K562 (cell line): ENCODE measurements at regions not wholly inside any gene's neighbourhood (a gene's known extent, or its start where the extent isn't known, plus 50 kb on each side); places are given as distances from the start of the nearest gene placed in this dataset.
A peak's percentile ranks its signal among the peaks of the same experiment; 100 is the strongest.

ENCODE experiments used
- ATAC-seq: fragments of 200-7000 bp; cut with Tn5 transposase; 3 replicates; pipeline ENCODE4 v1.9.1; 2020; ENCODE audit warnings: moderate library complexity
- BruUV-seq: library from RNA; stranded (reverse); fragments of 400-500 nt; replicated peaks from 2 replicates; lab custom pipeline; 2021; lab: Mats Ljungman, UMichigan
- CTCF ChIA-PET: fragments of 300-600 bp; formaldehyde crosslinking; extraction: SDS; loops from one replicate; lab custom pipeline; 2021; ENCODE audit warnings: low intra/inter-chr PET ratio; lab: Yijun Ruan, JAX
- POLR2A ChIA-PET: fragments of 300-600, 350-650 bp; sonication (Branson Sonifier 250); formaldehyde crosslinking; extraction: SDS; loops from one replicate; lab custom pipeline; 2021; ENCODE audit warnings: antibody characterized with exemption, inconsistent platforms; lab: Yijun Ruan, JAX
- DNase-seq, 4 experiments: peaks; one replicate each; pipeline versions ENCODE4 v3.0.0 to v3.0.0-alpha.2; 2011 to 2018; ENCODE audit warnings: low spot score in 3 of 4, mixed read lengths in 3 of 4; ENCODE audit errors: extremely low read depth in 1 of 4
- FAIRE-seq: peaks from 2 replicates; lab custom pipeline; 2011; peaks lifted over from hg19 to GRCh38; lab: Jason Lieb, UNC
- H2AFZ ChIP-seq: 2 replicates; pipeline ENCODE4 v1.6.0; 2011; ENCODE audit warnings: low read depth, low read length, control low read depth, inconsistent platforms
- H3K27ac ChIP-seq: fragments of 200-600 bp; 3 replicates; pipeline ENCODE4 v1.8.0; 2011; ENCODE audit warnings: low read depth, mild to moderate bottlenecking, control low read depth, inconsistent platforms, low read length, moderate library complexity, mixed read lengths; ENCODE audit errors: extremely low read depth
- H3K27me3 ChIP-seq, 2 experiments: fragments of 300-600 bp in 1 of 2; 2 replicates in 1 of 2; 3 replicates in 1 of 2; pipeline versions ENCODE4 v1.6.0 to v1.8.0; 2011; ENCODE audit warnings: inconsistent platforms in 2 of 2, low read length in 2 of 2, mild to moderate bottlenecking in 1 of 2, mixed read lengths in 1 of 2, moderate library complexity in 1 of 2; ENCODE audit not compliant: control insufficient read depth in 2 of 2, insufficient read depth in 2 of 2
- H3K36me3 ChIP-seq: fragments of 300-600 bp; 3 replicates; pipeline ENCODE4 v1.8.0; 2011; ENCODE audit warnings: mild to moderate bottlenecking, low read length, inconsistent platforms; ENCODE audit not compliant: control insufficient read depth, insufficient read depth
- H3K4me1 ChIP-seq, 2 experiments: fragments of 200-600 bp in 1 of 2; replicated peaks in 1 of 2; 2 replicates in 1 of 2; 3 replicates in 1 of 2; pipeline versions ENCODE4 v1.5.1 to v1.8.0; 2011; ENCODE audit warnings: inconsistent platforms in 2 of 2, low read length in 2 of 2, mild to moderate bottlenecking in 1 of 2, mixed read lengths in 1 of 2, moderate library complexity in 1 of 2; ENCODE audit not compliant: control insufficient read depth in 2 of 2, insufficient read depth in 2 of 2
- H3K4me2 ChIP-seq: 2 replicates; pipeline ENCODE4 v1.6.1; 2011; ENCODE audit warnings: low read length, control low read depth, inconsistent platforms, mixed read lengths; ENCODE audit not compliant: insufficient read depth
- H3K4me3 ChIP-seq: fragments of 200-600 bp; sonication (generic), shearing (Covaris generic); 2 replicates; pipeline ENCODE4 v1.5.1; 2016; ENCODE audit warnings: control low read depth, inconsistent platforms
- H3K79me2 ChIP-seq: fragments of 200-600 bp; 3 replicates; pipeline ENCODE4 v1.8.0; 2011; ENCODE audit warnings: low read length, inconsistent platforms; ENCODE audit not compliant: control insufficient read depth, insufficient read depth
- H3K9ac ChIP-seq, 2 experiments: 2 replicates each; pipeline versions ENCODE4 v1.6.0 to v1.6.1; 2011; ENCODE audit warnings: low read depth in 2 of 2, low read length in 2 of 2, control low read depth in 1 of 2, inconsistent platforms in 1 of 2, mild to moderate bottlenecking in 1 of 2, mixed read lengths in 1 of 2; ENCODE audit not compliant: insufficient read depth in 1 of 2
- H3K9me1 ChIP-seq: one replicate; pipeline ENCODE4 v1.6.0; 2011; ENCODE audit warnings: inconsistent platforms, mild to moderate bottlenecking, low read length, moderate library complexity; ENCODE audit not compliant: control insufficient read depth, insufficient read depth
- H3K9me3 ChIP-seq: replicated peaks from 2 replicates; pipeline ENCODE4 v1.5.1; 2011; ENCODE audit warnings: low read depth, low read length, inconsistent platforms; ENCODE audit not compliant: control insufficient read depth, insufficient read depth
- H4K20me1 ChIP-seq: replicated peaks from 2 replicates; pipeline ENCODE4 v1.6.1; 2011; ENCODE audit warnings: low read length, inconsistent platforms, mixed read lengths; ENCODE audit not compliant: control insufficient read depth, insufficient read depth
- CBX1 ChIP-seq: sonication (generic); IDR thresholded peaks from 2 replicates; pipeline ENCODE4 v1.6.1; 2016; ENCODE audit warnings: antibody characterized with exemption, low read depth, mild to moderate bottlenecking
- CHD2 ChIP-seq: IDR thresholded peaks from 2 replicates; pipeline ENCODE4 v1.6.1; 2011; ENCODE audit warnings: low read depth, low read length
- EGR1 ChIP-seq: fragments of 450-650 bp; conservative IDR thresholded peaks from 2 replicates; pipeline ENCODE4 v1.6.1; 2017; ENCODE audit warnings: mild to moderate bottlenecking
- FOS ChIP-seq: IDR thresholded peaks from 3 replicates; pipeline ENCODE4 v1.6.1; 2011; ENCODE audit not compliant: insufficient read length; ENCODE audit errors: extremely low read depth
- FOXJ3 ChIP-seq: sonication (generic); formaldehyde crosslinking; IDR thresholded peaks from 2 replicates; pipeline ENCODE4 v1.4.0; 2020; ENCODE audit warnings: mild to moderate bottlenecking, missing genetic modification reagents
- MCM5 ChIP-seq: fragments of 450-650 bp; IDR thresholded peaks from 2 replicates; pipeline ENCODE4 v1.6.1; 2016; ENCODE audit warnings: low read depth
- MCM7 ChIP-seq, 2 experiments: fragments of 450-650 bp; IDR thresholded peaks; 2 replicates each; pipeline ENCODE4 v1.6.1; 2016 to 2018
- NR0B1 ChIP-seq: fragments of 450-650 bp; IDR thresholded peaks from one replicate; pipeline ENCODE4 v1.6.1; 2018; ENCODE audit warnings: mild to moderate bottlenecking, moderate library complexity; ENCODE audit not compliant: partially characterized antibody
- RBM22 ChIP-seq: fragments of 200-400 bp; formaldehyde crosslinking; IDR thresholded peaks from 2 replicates; pipeline ENCODE4 v1.6.1; 2018; ENCODE audit warnings: low read length, low read depth; ENCODE audit not compliant: poor library complexity, severe bottlenecking
- SNIP1 ChIP-seq: fragments of 450-650 bp; IDR thresholded peaks from 2 replicates; pipeline ENCODE4 v1.7.1; 2017; ENCODE audit warnings: low read depth, mild to moderate bottlenecking
- TCF3 ChIP-seq: sonication (generic); formaldehyde crosslinking; IDR thresholded peaks from 2 replicates; pipeline ENCODE4 v1.4.0; 2020; ENCODE audit warnings: mild to moderate bottlenecking, missing genetic modification reagents
- UBTF ChIP-seq, 2 experiments: IDR thresholded peaks; 2 replicates each; pipeline ENCODE4 v1.6.1; 2012; ENCODE audit warnings: improper control_type of control experiment in 2 of 2, low read depth in 2 of 2, low read length in 2 of 2, borderline replicate concordance in 1 of 2
- YBX1 ChIP-seq: fragments of 450-650 bp; IDR thresholded peaks from 2 replicates; pipeline ENCODE4 v1.7.1; 2016; ENCODE audit warnings: mild to moderate bottlenecking
- ZBTB11 ChIP-seq, 3 experiments: fragments of 200-800 bp in 1 of 3; fragments of 250-450 bp in 1 of 3; fragments of 450-650 bp in 1 of 3; sonication (Bioruptor Pico) in 1 of 3; sonication (Bioruptor generic) in 1 of 3; formaldehyde crosslinking in 1 of 3; IDR thresholded peaks; 2 replicates each; pipeline versions ENCODE4 v1.6.1 to v1.8.0; 2016 to 2022; ENCODE audit warnings: mild to moderate bottlenecking in 2 of 3, missing genetic modification characterization in 2 of 3, missing compliant biosample characterization in 1 of 3, moderate library complexity in 1 of 3
- ZFP1 ChIP-seq: fragments of 450-650 bp; formaldehyde crosslinking; IDR thresholded peaks from 2 replicates; pipeline ENCODE4 v1.4.0; 2020; ENCODE audit warnings: mild to moderate bottlenecking, mixed read lengths
- ZFPM2 ChIP-seq: fragments of 250-450 bp; sonication (Bioruptor Pico); IDR thresholded peaks from 2 replicates; pipeline ENCODE4 v1.5.1; 2022; ENCODE audit warnings: mild to moderate bottlenecking
- ZNF212 ChIP-seq: fragments of 450-650 bp; formaldehyde crosslinking; IDR thresholded peaks from 2 replicates; pipeline ENCODE4 v1.4.0; 2020; ENCODE audit warnings: mild to moderate bottlenecking
- ZNF668 ChIP-seq: fragments of 250-450 bp; sonication (Bioruptor Pico); IDR thresholded peaks from 2 replicates; pipeline ENCODE4 v1.8.0; 2022; ENCODE audit warnings: mild to moderate bottlenecking, inconsistent platforms
- in situ Hi-C: fragments of 300-500 bp; cut with MboI; formaldehyde crosslinking; loops from 4 replicates; pipeline ENCODE4 v1.15.0; 2018; ENCODE audit warnings: inconsistent platforms, mixed read lengths
- intact Hi-C: fragments of 100-400 bp; cut with micrococcal nuclease; formaldehyde crosslinking; loops from 2 replicates; pipeline ENCODE4 v1.14.2; 2022

- TF ChIP-seq ZBTB11 (CRISPR knock-in tag; IDR thresholded peaks at IDR 0.05) = peak in 1 of 3 experiments; percentile 87; a peak in 2 of 6 replicates
- TF ChIP-seq SNIP1 = no peak
Measured at GRCh38 chr3:63745757-63746156, 73.3 kb upstream of the C3orf49 start (continued).

GRCh38 chr3:63746211-63746610, 72.9 kb upstream of the C3orf49 start:
- CTCF ChIA-PET = no interaction called here
- no TSS peak for BruUV-seq
- TF ChIP-seq FOXJ3 (CRISPR knock-in tag) (no peak), ZFPM2 (CRISPR knock-in tag) (no peak), CHD2 (no peak), TCF3 (CRISPR knock-in tag) (no peak), FOS (no peak), NR0B1 (no peak), ZFP1 (CRISPR knock-in tag) (no peak), UBTF (IDR thresholded peaks at IDR 0.05; ENCODE audit: borderline replicate concordance in 1 of 2, low read depth in 2 of 2, low read length in 2 of 2) (no peak), MCM7 (IDR thresholded peaks at IDR 0.05) (no peak), EGR1 (no peak), YBX1 (no peak), ZNF668 (CRISPR knock-in tag) (no peak), MCM5 (no peak), ZNF212 (CRISPR knock-in tag) (no peak), RBM22 (no peak), CBX1 (no peak)

More at GRCh38 chr3:63746211-63746610, 72.9 kb upstream of the C3orf49 start:
- Histone ChIP-seq H3K27ac (no peak overlapping the region), H3K4me2 (no peak overlapping the region), H3K79me2 (no peaks in the 10 kb centered on the region), H3K4me3 (no peak overlapping the region), H4K20me1 (no peaks in the 10 kb centered on the region), H3K36me3 (no peaks in the 10 kb centered on the region), H3K9me1 (no peaks in the 10 kb centered on the region), H3K9ac (no peak overlapping the region), H3K27me3 (no peaks in the 10 kb centered on the region), H3K4me1 (no peaks in the 10 kb centered on the region), H2AFZ (no peak overlapping the region), H3K9me3 (no peaks in the 10 kb centered on the region)
- ATAC-seq (no peak), FAIRE-seq (no peak), DNase-seq (no peak)
- in situ Hi-C loops = no loop called here
- POLR2A ChIA-PET = no interaction called here
- intact Hi-C loops = no loop called here
